ENCODE measurements at regions not wholly inside any gene's neighbourhood (a gene's known extent, or its start where the extent isn't known, plus 50 kb on each side); places are given as distances from the start of the nearest gene placed in this dataset.

GRCh38 chr4:14117575-14118238 is 490.2 kb upstream of the BOD1L1 start:
- Histone ChIP-seq H3K9me3 (ENCODE audit: insufficient read depth in 2 of 2, low read depth in 1 of 2, low read length in 1 of 2) (peaks cover 0 to 4% of the 10 kb centered on the region in 2 experiments; a peak in 1 of 4 replicates), H3K9ac (replicated peaks in 1 of 4; ENCODE audit: extremely low read depth in 1 of 4, low read depth in 3 of 4, low read length in 3 of 4) (no peak overlapping the region), H2BK15ac (ENCODE audit: low read length) (no peak overlapping the region), H2BK12ac (ENCODE audit: low read depth, low read length) (no peak overlapping the region), H3K14ac (ENCODE audit: insufficient read length) (no peak overlapping the region), H3K23ac (ENCODE audit: insufficient read length) (no peak overlapping the region), H2AK5ac (ENCODE audit: low read depth, low read length) (no peak overlapping the region), H2BK120ac (replicated peaks; ENCODE audit: low read depth, low read length) (no peak overlapping the region), H3K79me2 (ENCODE audit: control insufficient read depth in 1 of 2, insufficient read depth in 2 of 2, low read length in 2 of 2) (no peaks in the 10 kb centered on the region), H3K56ac (replicated peaks; ENCODE audit: insufficient read length, low read depth, low read length) (no peak overlapping the region), H4K8ac (ENCODE audit: extremely low read depth, insufficient read depth, low read length) (no peak overlapping the region), H3K4ac (replicated peaks; ENCODE audit: insufficient read length, low read depth, low read length) (no peak overlapping the region), H3K27me3 (replicated peaks in 1 of 4; ENCODE audit: control insufficient read depth in 3 of 4, extremely low read depth in 1 of 4, insufficient read depth in 3 of 4, low read length in 3 of 4) (no peaks in the 10 kb centered on the region), H3K4me3 (ENCODE audit: extremely low read depth in 1 of 4, insufficient read depth in 2 of 4, low read depth in 3 of 4, low read length in 4 of 4) (no peak overlapping the region), H4K91ac (replicated peaks; ENCODE audit: insufficient read length, low read length) (no peak overlapping the region), H2BK5ac (ENCODE audit: low read depth, low read length) (no peak overlapping the region), H4K5ac (ENCODE audit: insufficient read length, low read depth, low read length) (no peak overlapping the region), H4K20me1 (replicated peaks in 1 of 2; ENCODE audit: control insufficient read depth in 1 of 2, insufficient read depth in 2 of 2, low read length in 2 of 2) (no peaks in the 10 kb centered on the region), H3K23me2 (ENCODE audit: low read depth, low read length) (no peaks in the 10 kb centered on the region; the same call in 1 of the 2 replicates), H2AFZ (ENCODE audit: low read length) (no peak overlapping the region), H3K18ac (ENCODE audit: extremely low read depth, low read length) (no peak overlapping the region), H3K27ac (ENCODE audit: low read depth, low read length) (no peak overlapping the region), H2BK20ac (ENCODE audit: low read length) (no peak overlapping the region), H3K36me3 (ENCODE audit: control insufficient read depth in 2 of 4, insufficient read depth in 4 of 4, low read length in 3 of 4) (no peaks in the 10 kb centered on the region), H3K4me2 (ENCODE audit: insufficient read depth in 1 of 2, low read depth in 2 of 2, low read length in 2 of 2) (no peak overlapping the region), H3K79me1 (ENCODE audit: low read depth, low read length) (no peaks in the 10 kb centered on the region), H3K4me1 (replicated peaks in 1 of 4; ENCODE audit: control insufficient read depth in 3 of 4, insufficient read depth in 4 of 4, low read length in 3 of 4) (peaks cover 0 to 3% (median 1%) of the 10 kb centered on the region in 4 experiments; a peak in 3 of 7 replicates)
- ChIA-PET POLR2A (ENCODE audit: partially characterized antibody) (no interaction called here), CTCF (ENCODE audit: partially characterized antibody) (no interaction called here)
- 88% methylated on average over 3 of the region's 3 CpGs; no CpG with 5 or more reads in 1 of the 2 experiments for WGBS, 2 experiments (ENCODE audit: extremely low coverage in 1 of 2, insufficient coverage in 1 of 2, insufficient read length in 1 of 2, insufficient replicate concordance in 2 of 2, low coverage in 1 of 2, low lambda C conversion rate in 2 of 2, missing lambda C conversion rate in 1 of 2)
- FAIRE-seq (no peak), DNase-seq (ENCODE audit: low read depth in 1 of 2, low spot score in 2 of 2) (no peak)
- no peak for TF ChIP-seq TAF7 (optimal IDR thresholded peaks at IDR 0.05; ENCODE audit: borderline replicate concordance, low read depth, low read length)
- no peak for TF ChIP-seq TEAD4 (IDR thresholded peaks at IDR 0.05; ENCODE audit: low read depth, low read length)
- no peak for TF ChIP-seq GTF2F1 (IDR thresholded peaks at IDR 0.05; ENCODE audit: borderline replicate concordance, low read depth, low read length)
- TF ChIP-seq HDAC6 (IDR thresholded peaks at IDR 0.05; ENCODE audit: low read depth, low read length) = no peak
- no peak for TF ChIP-seq CREB1 (IDR thresholded peaks at IDR 0.05)
- TF ChIP-seq, protein P1, sequence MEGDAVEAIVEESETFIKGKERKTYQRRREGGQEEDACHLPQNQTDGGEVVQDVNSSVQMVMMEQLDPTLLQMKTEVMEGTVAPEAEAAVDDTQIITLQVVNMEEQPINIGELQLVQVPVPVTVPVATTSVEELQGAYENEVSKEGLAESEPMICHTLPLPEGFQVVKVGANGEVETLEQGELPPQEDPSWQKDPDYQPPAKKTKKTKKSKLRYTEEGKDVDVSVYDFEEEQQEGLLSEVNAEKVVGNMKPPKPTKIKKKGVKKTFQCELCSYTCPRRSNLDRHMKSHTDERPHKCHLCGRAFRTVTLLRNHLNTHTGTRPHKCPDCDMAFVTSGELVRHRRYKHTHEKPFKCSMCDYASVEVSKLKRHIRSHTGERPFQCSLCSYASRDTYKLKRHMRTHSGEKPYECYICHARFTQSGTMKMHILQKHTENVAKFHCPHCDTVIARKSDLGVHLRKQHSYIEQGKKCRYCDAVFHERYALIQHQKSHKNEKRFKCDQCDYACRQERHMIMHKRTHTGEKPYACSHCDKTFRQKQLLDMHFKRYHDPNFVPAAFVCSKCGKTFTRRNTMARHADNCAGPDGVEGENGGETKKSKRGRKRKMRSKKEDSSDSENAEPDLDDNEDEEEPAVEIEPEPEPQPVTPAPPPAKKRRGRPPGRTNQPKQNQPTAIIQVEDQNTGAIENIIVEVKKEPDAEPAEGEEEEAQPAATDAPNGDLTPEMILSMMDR (IDR thresholded peaks at IDR 0.05; ENCODE audit: control extremely low read depth in 1 of 3, insufficient read depth in 1 of 3, low read depth in 1 of 3, low read length in 3 of 3) = no peak
- TF ChIP-seq GABPA (IDR thresholded peaks at IDR 0.05; ENCODE audit: borderline replicate concordance, insufficient read depth, low read length) = no peak
- no peak for TF ChIP-seq ZNF274 (IDR thresholded peaks at IDR 0.05; ENCODE audit: borderline replicate concordance, extremely low read depth, low read length)
- no peak for TF ChIP-seq USF2 (IDR thresholded peaks at IDR 0.05; ENCODE audit: low read length)
- no peak for TF ChIP-seq SUZ12 (IDR thresholded peaks at IDR 0.05; ENCODE audit: low read length)

All from H1 (cell line).